CD8-positive, alpha-beta memory T cell (primary cell): ENCODE measurements at regions not wholly inside any gene's neighbourhood (a gene's known extent, or its start where the extent isn't known, plus 50 kb on each side); places are given as distances from the start of the nearest gene placed in this dataset.

Experiments used
- CTCF ChIA-PET: fragments of 350-600 bp; sonication (Branson Sonifier 250); formaldehyde crosslinking; loops from one replicate; lab custom pipeline; 2021; ENCODE audit warnings: antibody characterized with exemption; lab: Charles Lee
- POLR2A ChIA-PET: fragments of 350-600 bp; sonication (Branson Sonifier 250); formaldehyde crosslinking; loops from one replicate; lab custom pipeline; 2021; ENCODE audit warnings: antibody characterized with exemption; lab: Charles Lee
- DNase-seq, 5 donors: peaks; one replicate each; pipeline versions ENCODE4 v3.0.0 to v3.0.0-alpha.2; 2020 to 2022; ENCODE audit warnings: mixed read lengths in 1 of 5
- H3K27ac ChIP-seq: one replicate; pipeline ENCODE4 v1.7.0; 2013; ENCODE audit warnings: low read depth, mild to moderate bottlenecking, low read length, moderate library complexity
- H3K27me3 ChIP-seq: 2 replicates; pipeline ENCODE4 v1.7.0; 2013; ENCODE audit warnings: low read length, mild to moderate bottlenecking; ENCODE audit not compliant: insufficient read depth, poor library complexity, severe bottlenecking
- H3K36me3 ChIP-seq: 2 replicates; pipeline ENCODE4 v1.7.0; 2013; ENCODE audit warnings: mild to moderate bottlenecking, low read length, moderate library complexity; ENCODE audit not compliant: insufficient read depth
- H3K4me1 ChIP-seq: 2 replicates; pipeline ENCODE4 v1.7.0; 2013; ENCODE audit warnings: mild to moderate bottlenecking, low read length, moderate library complexity; ENCODE audit not compliant: insufficient read depth
- H3K4me3 ChIP-seq: 2 replicates; pipeline ENCODE4 v1.7.0; 2013; ENCODE audit warnings: mild to moderate bottlenecking, low read length
- H3K9me3 ChIP-seq: 2 replicates; pipeline ENCODE4 v1.7.0; 2013; ENCODE audit warnings: mild to moderate bottlenecking, low read length
- H3K27ac Mint-ChIP-seq, 8 donors: one replicate each; pipeline ENCODE4 v1.8.0; 2020 to 2021; ENCODE audit warnings: mixed read lengths in 8 of 8, mild to moderate bottlenecking in 6 of 8, inconsistent platforms in 3 of 8, moderate library complexity in 3 of 8
- H3K27me3 Mint-ChIP-seq, 2 donors: one replicate each; pipeline ENCODE4 v1.8.0; 2020 to 2021; ENCODE audit warnings: mixed read lengths in 2 of 2, mild to moderate bottlenecking in 1 of 2, moderate library complexity in 1 of 2
- H3K36me3 Mint-ChIP-seq, 3 donors: one replicate each; pipeline ENCODE4 v1.8.0; 2020 to 2021; ENCODE audit warnings: mixed read lengths in 3 of 3, inconsistent platforms in 1 of 3, mild to moderate bottlenecking in 1 of 3
- H3K4me1 Mint-ChIP-seq, 3 donors: one replicate each; pipeline ENCODE4 v1.8.0; 2020 to 2021; ENCODE audit warnings: mixed read lengths in 3 of 3, inconsistent platforms in 1 of 3, mild to moderate bottlenecking in 1 of 3
- H3K4me3 Mint-ChIP-seq, 7 donors: one replicate each; pipeline ENCODE4 v1.8.0; 2020 to 2021; ENCODE audit warnings: mixed read lengths in 7 of 7, mild to moderate bottlenecking in 6 of 7, moderate library complexity in 4 of 7, inconsistent platforms in 2 of 7
- H3K9me3 Mint-ChIP-seq, 5 donors: one replicate each; pipeline ENCODE4 v1.8.0; 2020 to 2022; ENCODE audit warnings: mixed read lengths in 5 of 5, mild to moderate bottlenecking in 3 of 5, moderate library complexity in 2 of 5, inconsistent platforms in 1 of 5

GRCh38 chr15:96560246-96560895, 229.9 kb downstream of the NR2F2 start:
- Mint-ChIP-seq H3K4me3 (no peak overlapping the region), H3K27ac (no peak overlapping the region), H3K4me1 (no peaks in the 10 kb centered on the region), H3K27me3 (peaks cover 0 to 3% of the 10 kb centered on the region in 2 donors), H3K9me3 (peaks cover 0 to 16% (median 11%) of the 10 kb centered on the region in 5 donors), H3K36me3 (no peaks in the 10 kb centered on the region)
- H3K27me3 ChIP-seq: no peaks in the 10 kb centered on the region
- ChIA-PET CTCF (no interaction called here), POLR2A (no interaction called here)
- H3K4me3 ChIP-seq: no peak overlapping the region
- H3K9me3 ChIP-seq: no peaks in the 10 kb centered on the region
- no peaks in the 10 kb centered on the region for H3K4me1 ChIP-seq
- H3K27ac ChIP-seq: no peak overlapping the region
- H3K36me3 ChIP-seq: no peaks in the 10 kb centered on the region
- no peak for DNase-seq

DNA sequence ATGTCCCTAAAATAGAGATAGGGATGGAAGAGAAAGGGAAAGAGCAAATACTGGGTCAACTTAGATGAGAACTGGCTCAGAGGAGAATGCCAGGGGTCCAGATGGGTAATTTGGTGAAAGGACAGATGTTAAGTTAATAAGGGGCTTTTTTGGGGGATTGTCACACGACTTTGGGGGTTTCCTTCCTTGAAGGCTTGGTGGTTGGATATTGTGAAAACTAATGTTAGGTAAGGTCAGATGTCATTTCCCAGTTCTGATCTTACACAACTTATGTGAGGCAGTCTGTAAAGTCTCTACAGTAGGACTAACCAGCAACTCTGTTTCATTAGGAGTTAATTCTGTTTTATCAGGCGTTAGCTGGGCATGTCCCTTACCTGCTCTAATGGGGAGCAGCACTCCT, 231.1 kb downstream of the NR2F2 start:
- POLR2A ChIA-PET: no interaction called here

DNA sequence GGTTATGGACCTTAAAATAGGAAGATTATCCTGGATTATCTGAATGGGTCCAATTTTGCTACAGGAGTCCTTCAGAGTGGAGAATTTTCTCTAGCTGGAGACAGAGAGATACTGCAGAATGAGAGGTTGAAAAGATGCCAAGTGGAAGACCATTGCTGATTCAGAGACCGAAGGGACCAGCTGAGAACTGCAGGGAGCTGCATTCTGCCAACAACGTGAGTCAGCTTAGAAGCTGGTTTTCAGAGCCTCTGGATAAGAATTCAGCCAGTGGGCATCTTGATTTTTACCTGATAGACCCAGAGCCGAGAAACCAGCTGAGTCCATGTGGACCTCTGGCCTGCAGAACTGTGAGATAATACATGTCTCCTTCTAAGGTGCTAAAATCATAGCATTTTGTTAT, 234.0 kb downstream of the NR2F2 start:
- H3K4me3 ChIP-seq: no peak overlapping the region
- H3K4me1 Mint-ChIP-seq: no peaks in the 10 kb centered on the region
- H3K4me1 ChIP-seq: no peaks in the 10 kb centered on the region
- no peak for DNase-seq
- no peaks in the 10 kb centered on the region for H3K27me3 ChIP-seq
- H3K9me3 ChIP-seq: no peaks in the 10 kb centered on the region
- H3K27ac Mint-ChIP-seq: no peak overlapping the region
- H3K4me3 Mint-ChIP-seq: no peak overlapping the region
- ChIA-PET POLR2A (no interaction called here), CTCF (no interaction called here)
- H3K36me3 Mint-ChIP-seq: no peaks in the 10 kb centered on the region
- H3K36me3 ChIP-seq: no peaks in the 10 kb centered on the region
- H3K27me3 Mint-ChIP-seq: peaks cover 0 to 3% of the 10 kb centered on the region in 2 donors
- H3K9me3 Mint-ChIP-seq: peaks cover 0 to 15% (median 9%) of the 10 kb centered on the region in 5 donors
- H3K27ac ChIP-seq: no peak overlapping the region

More for the DNA sequence above, 231.1 kb downstream of the NR2F2 start:
- Histone ChIP-seq H3K4me3 (no peak overlapping the region), H3K27me3 (no peaks in the 10 kb centered on the region), H3K9me3 (no peaks in the 10 kb centered on the region), H3K36me3 (no peaks in the 10 kb centered on the region), H3K4me1 (no peaks in the 10 kb centered on the region), H3K27ac (no peak overlapping the region)
- Mint-ChIP-seq H3K4me1 (no peaks in the 10 kb centered on the region), H3K36me3 (no peaks in the 10 kb centered on the region), H3K9me3 (peaks cover 0 to 15% (median 9%) of the 10 kb centered on the region in 5 donors), H3K27me3 (peaks cover 0 to 3% of the 10 kb centered on the region in 2 donors), H3K27ac (no peak overlapping the region), H3K4me3 (no peak overlapping the region)
- no peak for DNase-seq
- CTCF ChIA-PET: no interaction called here

GRCh38 chr15:96565266-96565665, 234.8 kb downstream of the NR2F2 start:
- no peaks in the 10 kb centered on the region for H3K4me1 Mint-ChIP-seq
- H3K27ac Mint-ChIP-seq: no peak overlapping the region
- Histone ChIP-seq H3K9me3 (no peaks in the 10 kb centered on the region), H3K36me3 (no peaks in the 10 kb centered on the region), H3K27me3 (no peaks in the 10 kb centered on the region), H3K4me3 (no peak overlapping the region), H3K4me1 (no peaks in the 10 kb centered on the region), H3K27ac (no peak overlapping the region)
- DNase-seq: no peak
- H3K27me3 Mint-ChIP-seq: peaks cover 0 to 3% of the 10 kb centered on the region in 2 donors
- no peaks in the 10 kb centered on the region for H3K36me3 Mint-ChIP-seq
- CTCF ChIA-PET: no interaction called here
- no peak overlapping the region for H3K4me3 Mint-ChIP-seq
- peaks cover 0 to 14% (median 9%) of the 10 kb centered on the region in 5 donors for H3K9me3 Mint-ChIP-seq
- POLR2A ChIA-PET: no interaction called here

- POLR2A ChIA-PET: no interaction called here
- Histone ChIP-seq H3K4me3 (no peak overlapping the region), H3K27me3 (no peaks in the 10 kb centered on the region), H3K36me3 (no peaks in the 10 kb centered on the region), H3K4me1 (no peaks in the 10 kb centered on the region), H3K27ac (no peak overlapping the region), H3K9me3 (no peaks in the 10 kb centered on the region)
- H3K27me3 Mint-ChIP-seq: no peaks in the 10 kb centered on the region
- no peaks in the 10 kb centered on the region for H3K4me1 Mint-ChIP-seq
- H3K36me3 Mint-ChIP-seq: no peaks in the 10 kb centered on the region
- H3K9me3 Mint-ChIP-seq: peaks cover 0 to 12% (median 3%) of the 10 kb centered on the region in 5 donors
- H3K4me3 Mint-ChIP-seq: no peak overlapping the region
- CTCF ChIA-PET: no interaction called here
- no peak overlapping the region for H3K27ac Mint-ChIP-seq
- DNase-seq: no peak
Observed at GRCh38 chr15:96574782-96575181, 244.3 kb downstream of the NR2F2 start.

GRCh38 chr15:96576596-96576995, 246.1 kb downstream of the NR2F2 start:
- no peak overlapping the region for H3K27ac ChIP-seq
- H3K4me1 ChIP-seq: no peaks in the 10 kb centered on the region
- no peaks in the 10 kb centered on the region for H3K9me3 ChIP-seq
- H3K36me3 Mint-ChIP-seq: no peaks in the 10 kb centered on the region
- peaks cover 0 to 10% (median 3%) of the 10 kb centered on the region in 5 donors for H3K9me3 Mint-ChIP-seq
- no peaks in the 10 kb centered on the region for H3K36me3 ChIP-seq
- H3K4me3 Mint-ChIP-seq: no peak overlapping the region
- H3K27me3 ChIP-seq: no peaks in the 10 kb centered on the region
- H3K27me3 Mint-ChIP-seq: no peaks in the 10 kb centered on the region
- no peaks in the 10 kb centered on the region for H3K4me1 Mint-ChIP-seq
- no peak overlapping the region for H3K27ac Mint-ChIP-seq
- CTCF ChIA-PET: no interaction called here
- DNase-seq: no peak
- no peak overlapping the region for H3K4me3 ChIP-seq
- POLR2A ChIA-PET: no interaction called here

- CTCF ChIA-PET: no interaction called here
- Mint-ChIP-seq H3K27ac (no peak overlapping the region), H3K27me3 (no peaks in the 10 kb centered on the region), H3K4me1 (no peaks in the 10 kb centered on the region), H3K4me3 (no peak overlapping the region), H3K9me3 (peaks cover 0 to 3% (median 0%) of the 10 kb centered on the region in 5 donors), H3K36me3 (no peaks in the 10 kb centered on the region)
- POLR2A ChIA-PET: no interaction called here
- no peaks in the 10 kb centered on the region for H3K9me3 ChIP-seq
- no peaks in the 10 kb centered on the region for H3K36me3 ChIP-seq
- H3K4me3 ChIP-seq: no peak overlapping the region
- no peak for DNase-seq
- no peak overlapping the region for H3K27ac ChIP-seq
- no peaks in the 10 kb centered on the region for H3K4me1 ChIP-seq
- no peaks in the 10 kb centered on the region for H3K27me3 ChIP-seq
Observed at GRCh38 chr15:96578393-96578792, 247.9 kb downstream of the NR2F2 start.

GRCh38 chr15:96581371-96581770, 250.9 kb downstream of the NR2F2 start:
- no peak overlapping the region for H3K4me3 ChIP-seq
- H3K27me3 ChIP-seq: no peaks in the 10 kb centered on the region
- Mint-ChIP-seq H3K36me3 (no peaks in the 10 kb centered on the region), H3K4me3 (no peak overlapping the region), H3K9me3 (peaks cover 0 to 2% (median 0%) of the 10 kb centered on the region in 5 donors), H3K27me3 (no peaks in the 10 kb centered on the region), H3K27ac (no peak overlapping the region), H3K4me1 (no peaks in the 10 kb centered on the region)
- POLR2A ChIA-PET: no interaction called here
- no peaks in the 10 kb centered on the region for H3K4me1 ChIP-seq
- H3K36me3 ChIP-seq: no peaks in the 10 kb centered on the region
- no peaks in the 10 kb centered on the region for H3K9me3 ChIP-seq
- no peak overlapping the region for H3K27ac ChIP-seq
- no peak for DNase-seq
- CTCF ChIA-PET: no interaction called here
